Mesendoderm (in vitro differentiated cells): ENCODE measurements at regions not wholly inside any gene's neighbourhood (a gene's known extent, or its start where the extent isn't known, plus 50 kb on each side); places are given as distances from the start of the nearest gene placed in this dataset.
"Not testable (repeated sequence)": the region's sequence is repeated elsewhere in the genome, so short reads cannot be mapped to it uniquely, and the experiment has no call there.

Experiments
- DNase-seq: peaks from one replicate; pipeline ENCODE4 v3.0.0; 2013
- H2AK5ac ChIP-seq: 2 replicates; pipeline ENCODE4 v1.6.1; 2013; ENCODE audit warnings: low read length, inconsistent platforms
- H2BK120ac ChIP-seq: 2 replicates; pipeline ENCODE4 v1.6.1; 2013; ENCODE audit warnings: low read depth, mild to moderate bottlenecking, low read length, moderate library complexity, mixed read lengths
- H2BK15ac ChIP-seq: replicated peaks from 2 replicates; pipeline ENCODE4 v1.6.1; 2013; ENCODE audit warnings: low read depth, mild to moderate bottlenecking, moderate library complexity
- H2BK5ac ChIP-seq: 2 replicates; pipeline ENCODE4 v1.6.1; 2013; ENCODE audit warnings: low read length, inconsistent platforms
- H3K18ac ChIP-seq: 2 replicates; pipeline ENCODE4 v1.6.1; 2013; ENCODE audit warnings: mild to moderate bottlenecking, low read length, mixed read lengths
- H3K23ac ChIP-seq: one replicate; pipeline ENCODE4 v1.6.1; 2013; ENCODE audit warnings: low read length
- H3K27ac ChIP-seq: 2 replicates; pipeline ENCODE4 v1.5.1; 2013; ENCODE audit warnings: low read depth, mild to moderate bottlenecking, inconsistent platforms, low read length, moderate library complexity
- H3K27me3 ChIP-seq: 2 replicates; pipeline ENCODE4 v1.6.1; 2013; ENCODE audit warnings: low read length, control low read depth, mild to moderate bottlenecking, inconsistent platforms; ENCODE audit not compliant: insufficient read depth, poor library complexity
- H3K36me3 ChIP-seq: 2 replicates; pipeline ENCODE4 v1.6.1; 2013; ENCODE audit warnings: low read length, inconsistent platforms; ENCODE audit not compliant: control insufficient read depth, insufficient read depth
- H3K4ac ChIP-seq: one replicate; pipeline ENCODE4 v1.6.1; 2013; ENCODE audit warnings: low read depth, mild to moderate bottlenecking, low read length, moderate library complexity
- H3K4me1 ChIP-seq: 2 replicates; pipeline ENCODE4 v1.6.1; 2013; ENCODE audit warnings: low read depth, low read length, inconsistent platforms; ENCODE audit not compliant: control insufficient read depth
- H3K4me2 ChIP-seq: 2 replicates; pipeline ENCODE4 v1.6.1; 2013; ENCODE audit warnings: low read length
- H3K4me3 ChIP-seq: 2 replicates; pipeline ENCODE4 v1.5.1; 2013; ENCODE audit warnings: mild to moderate bottlenecking, low read length
- H3K56ac ChIP-seq: one replicate; pipeline ENCODE4 v1.6.1; 2013; ENCODE audit warnings: low read length
- H3K79me1 ChIP-seq: 2 replicates; pipeline ENCODE4 v1.6.1; 2013; ENCODE audit warnings: low read length, inconsistent platforms
- H3K79me2 ChIP-seq: 2 replicates; pipeline ENCODE4 v1.6.1; 2013; ENCODE audit warnings: mild to moderate bottlenecking, low read length; ENCODE audit not compliant: control insufficient read depth, insufficient read depth
- H3K9ac ChIP-seq: 2 replicates; pipeline ENCODE4 v1.6.1; 2013; ENCODE audit warnings: low read length, inconsistent platforms
- H4K5ac ChIP-seq: one replicate; pipeline ENCODE4 v1.6.1; 2013; ENCODE audit warnings: low read length
- H4K8ac ChIP-seq: one replicate; pipeline ENCODE4 v1.6.1; 2013; ENCODE audit warnings: low read depth, mild to moderate bottlenecking, control low read depth, low read length, moderate library complexity
- WGBS: extraction: QIAGEN DNeasy Blood & Tissue Kit; methylation state at CpG from one replicate; pipeline ENCODE4 v1.1.7; 2013; ENCODE audit warnings: low lambda C conversion rate, missing lambda C conversion rate; ENCODE audit not compliant: insufficient coverage; ENCODE audit errors: extremely low coverage; 5-methylcytosine and 5-hydroxymethylcytosine counted together

- H3K79me2 ChIP-seq, result no peaks in the 10 kb centered on the region
- no peak overlapping the region for H2AK5ac ChIP-seq
- H3K4me3 ChIP-seq, result no peak overlapping the region
- no peak overlapping the region for H3K4me2 ChIP-seq
- no peak overlapping the region for H2BK5ac ChIP-seq
- WGBS, result no CpG with 5 or more reads among the region's 2 CpGs
- H3K27me3 ChIP-seq, result no peaks in the 10 kb centered on the region
- no peak overlapping the region for H3K9ac ChIP-seq
- H4K5ac ChIP-seq, result no peak overlapping the region
- no peaks in the 10 kb centered on the region for H3K4me1 ChIP-seq
- DNase-seq, result no peak
- no peak overlapping the region for H3K56ac ChIP-seq
- no peak overlapping the region for H3K18ac ChIP-seq
- H3K36me3 ChIP-seq, result no peaks in the 10 kb centered on the region
- H3K27ac ChIP-seq, result no peak overlapping the region
- no peak overlapping the region for H3K23ac ChIP-seq
- no peak overlapping the region for H4K8ac ChIP-seq
- H3K79me1 ChIP-seq, result no peaks in the 10 kb centered on the region
- no peak overlapping the region for H2BK120ac ChIP-seq
- no peak overlapping the region for H2BK15ac ChIP-seq
- H3K4ac ChIP-seq, result no peak overlapping the region
These were observed 100.5 kb upstream of the ARID1B start for GRCh38 chr6:156676721-156677120.

GRCh38 chr6:156674197-156674596 lies 103.0 kb upstream of the ARID1B start:
- H3K56ac ChIP-seq, result no peak overlapping the region

GRCh38 chr6:156670097-156670496 lies 107.1 kb upstream of the ARID1B start:
- not testable (repeated sequence) for H3K4me2 ChIP-seq, H3K4me1 ChIP-seq, H3K9ac ChIP-seq, H3K56ac ChIP-seq, H3K79me1 ChIP-seq, H4K8ac ChIP-seq, H2BK15ac ChIP-seq, H4K5ac ChIP-seq, H2BK5ac ChIP-seq, DNase-seq, H3K36me3 ChIP-seq, H2AK5ac ChIP-seq, H3K23ac ChIP-seq, H3K4ac ChIP-seq, H3K18ac ChIP-seq, H3K79me2 ChIP-seq, H3K4me3 ChIP-seq, H3K27ac ChIP-seq, H2BK120ac ChIP-seq, H3K27me3 ChIP-seq
- WGBS, result no CpG with 5 or more reads among the region's 26 CpGs

More at GRCh38 chr6:156674197-156674596, 103.0 kb upstream of the ARID1B start:
- no peaks in the 10 kb centered on the region for H3K79me2 ChIP-seq
- H3K79me1 ChIP-seq, result no peaks in the 10 kb centered on the region
- no peak overlapping the region for H2BK5ac ChIP-seq
- no peak overlapping the region for H3K27ac ChIP-seq
- H2BK15ac ChIP-seq, result no peak overlapping the region
- H3K23ac ChIP-seq, result no peak overlapping the region
- DNase-seq, result no peak
- H2AK5ac ChIP-seq, result no peak overlapping the region
- H3K4me2 ChIP-seq, result no peak overlapping the region
- H3K4me3 ChIP-seq, result no peak overlapping the region
- no peak overlapping the region for H3K4ac ChIP-seq
- no CpG with 5 or more reads among the region's 2 CpGs for WGBS
- H3K4me1 ChIP-seq, result no peaks in the 10 kb centered on the region
- H3K18ac ChIP-seq, result no peak overlapping the region
- H3K27me3 ChIP-seq, result no peaks in the 10 kb centered on the region
- H3K9ac ChIP-seq, result no peak overlapping the region
- no peak overlapping the region for H4K8ac ChIP-seq
- no peak overlapping the region for H2BK120ac ChIP-seq
- no peaks in the 10 kb centered on the region for H3K36me3 ChIP-seq
- no peak overlapping the region for H4K5ac ChIP-seq

GRCh38 chr6:156662025-156662445 lies 115.1 kb upstream of the ARID1B start:
- Histone ChIP-seq H3K4me2 (no peak overlapping the region), H3K27ac (no peak overlapping the region), H4K5ac (no peak overlapping the region), H2BK120ac (no peak overlapping the region), H3K56ac (no peak overlapping the region), H2BK15ac (no peak overlapping the region), H3K4me3 (no peak overlapping the region), H3K23ac (no peak overlapping the region), H3K79me1 (no peaks in the 10 kb centered on the region), H3K9ac (no peak overlapping the region), H2BK5ac (no peak overlapping the region), H3K18ac (no peak overlapping the region), H3K27me3 (no peaks in the 10 kb centered on the region), H2AK5ac (no peak overlapping the region), H3K4me1 (peaks cover 2% of the 10 kb centered on the region), H3K79me2 (no peaks in the 10 kb centered on the region), H3K36me3 (no peaks in the 10 kb centered on the region), H4K8ac (no peak overlapping the region), H3K4ac (no peak overlapping the region)
- no CpG with 5 or more reads among the region's 17 CpGs for WGBS
- peak; percentile 62 for DNase-seq

GRCh38 chr6:156660389-156660788 lies 116.8 kb upstream of the ARID1B start:
- no CpG with 5 or more reads among the region's 2 CpGs for WGBS
- H3K27ac ChIP-seq, result no peak overlapping the region

GRCh38 chr6:156659822-156660198 lies 117.4 kb upstream of the ARID1B start:
- Histone ChIP-seq H3K4me2 (no peak overlapping the region), H3K9ac (no peak overlapping the region), H3K27ac (no peak overlapping the region), H2BK5ac (no peak overlapping the region), H2BK120ac (no peak overlapping the region), H2BK15ac (no peak overlapping the region), H3K56ac (no peak overlapping the region), H3K4ac (no peak overlapping the region), H3K4me1 (peaks cover 2% of the 10 kb centered on the region), H3K18ac (no peak overlapping the region), H3K36me3 (no peaks in the 10 kb centered on the region), H3K79me2 (no peaks in the 10 kb centered on the region), H4K8ac (no peak overlapping the region), H3K4me3 (no peak overlapping the region), H3K79me1 (no peaks in the 10 kb centered on the region), H3K27me3 (no peaks in the 10 kb centered on the region), H3K23ac (no peak overlapping the region), H4K5ac (no peak overlapping the region), H2AK5ac (no peak overlapping the region)
- no peak for DNase-seq
- no CpG with 5 or more reads among the region's 2 CpGs for whole genome bisulfite sequencing

More at GRCh38 chr6:156660389-156660788, 116.8 kb upstream of the ARID1B start:
- Histone ChIP-seq H3K4me3 (no peak overlapping the region), H2BK15ac (no peak overlapping the region), H2AK5ac (no peak overlapping the region), H3K36me3 (no peaks in the 10 kb centered on the region), H3K4me1 (peaks cover 2% of the 10 kb centered on the region), H3K4ac (no peak overlapping the region), H2BK5ac (no peak overlapping the region), H3K23ac (no peak overlapping the region), H3K56ac (no peak overlapping the region), H4K8ac (no peak overlapping the region), H4K5ac (no peak overlapping the region), H2BK120ac (no peak overlapping the region), H3K79me1 (no peaks in the 10 kb centered on the region), H3K18ac (no peak overlapping the region), H3K79me2 (no peaks in the 10 kb centered on the region), H3K4me2 (no peak overlapping the region), H3K9ac (no peak overlapping the region), H3K27me3 (no peaks in the 10 kb centered on the region)
- DNase-seq, result no peak
